NCI-H82 (cell line): ENCODE measurements at regions not wholly inside any gene's neighbourhood (a gene's known extent, or its start where the extent isn't known, plus 50 kb on each side); places are given as distances from the start of the nearest gene placed in this dataset.

Experiments
- DNase-seq: peaks from one replicate; lab custom pipeline; 2025; lab: John Stamatoyannopoulos, UW

- no peak for DNase-seq
Observed at GRCh38 chr7:17129218-17129617, 169.2 kb upstream of the AHR start.

GRCh38 chr7:17130281-17131059 is 168.0 kb upstream of the AHR start:
- DNase-seq: no peak

GRCh38 chr7:17131060-17131345 is 167.4 kb upstream of the AHR start:
- no peak for DNase-seq

DNA sequence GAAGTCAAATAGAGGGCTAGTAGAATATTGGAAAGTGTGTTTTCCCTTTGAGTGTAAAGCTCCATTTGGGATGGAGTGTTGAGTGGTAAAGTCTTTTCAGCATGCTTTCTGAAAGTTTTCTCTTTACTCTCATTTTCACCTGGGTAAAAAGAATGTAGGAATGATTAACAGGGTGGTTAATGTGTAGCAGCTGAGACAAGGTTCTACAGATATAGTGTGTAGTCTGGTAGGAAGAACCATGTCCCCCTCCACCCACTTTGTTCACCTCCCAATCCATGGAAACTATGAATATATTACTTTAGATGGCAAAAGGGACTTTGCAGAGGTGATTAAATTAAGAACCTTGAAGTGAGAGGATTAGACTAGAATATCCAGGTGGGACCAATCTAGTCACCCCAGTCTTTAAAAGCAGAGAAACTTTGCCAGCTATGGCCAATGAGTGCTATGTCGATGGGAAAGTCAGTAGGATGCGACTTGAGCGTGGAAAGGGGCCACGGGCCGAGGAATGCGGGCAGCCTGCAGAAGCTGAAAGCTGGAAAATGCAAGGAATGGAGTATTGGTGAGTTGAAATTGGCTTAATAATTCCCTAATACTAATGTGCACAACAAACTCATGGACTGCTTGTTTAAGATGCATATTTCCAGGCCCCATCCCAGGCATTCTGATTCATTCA is 166.3 kb upstream of the AHR start:
- no peak for DNase-seq

GRCh38 chr7:17132726-17133125 is 165.7 kb upstream of the AHR start:
- no peak for DNase-seq

- DNase-seq: no peak
Observed at GRCh38 chr7:17133977-17134376, 164.5 kb upstream of the AHR start.

DNA sequence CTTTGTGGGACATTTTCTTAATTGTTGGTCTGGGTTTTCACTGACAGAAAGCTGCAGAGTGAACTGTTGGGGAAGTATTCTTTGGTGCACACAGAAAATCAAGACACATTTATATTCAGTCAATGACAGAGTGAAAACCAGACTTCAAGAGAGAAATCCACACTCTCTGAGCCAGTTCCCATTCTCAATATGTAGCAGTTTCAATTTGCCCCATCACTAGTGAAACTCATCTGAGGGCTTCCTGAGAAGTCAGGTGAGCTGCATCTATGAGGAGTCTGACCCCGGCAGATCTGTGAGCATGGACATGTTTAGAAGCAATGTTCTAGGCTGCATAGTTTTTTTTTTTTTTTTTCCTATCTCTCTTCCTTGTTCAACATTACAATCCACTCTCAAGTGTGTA is 163.7 kb upstream of the AHR start:
- no peak for DNase-seq

GRCh38 chr7:17136126-17136525 is 162.3 kb upstream of the AHR start:
- DNase-seq: no peak

DNA sequence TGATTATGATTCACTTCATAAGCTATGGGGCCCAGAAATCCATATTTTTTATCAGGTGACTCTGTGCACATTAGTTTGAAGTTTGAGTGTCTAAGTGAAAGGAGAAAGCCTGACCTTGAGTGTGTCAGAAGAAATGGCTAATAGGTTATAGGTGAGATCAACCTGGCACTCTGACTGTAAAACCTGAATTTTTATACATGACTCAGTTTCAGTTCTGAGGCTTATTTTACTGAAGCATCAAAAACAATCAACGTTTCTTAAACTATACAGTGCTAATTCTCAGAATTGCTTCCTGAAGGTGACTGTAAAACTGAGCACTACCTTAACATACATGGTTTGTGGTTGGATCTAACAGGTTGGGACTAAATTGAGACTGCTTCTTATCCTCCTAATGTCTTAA is 159.4 kb upstream of the AHR start:
- no peak for DNase-seq

GRCh38 chr7:17140406-17140805 is 158.0 kb upstream of the AHR start:
- no peak for DNase-seq

DNA sequence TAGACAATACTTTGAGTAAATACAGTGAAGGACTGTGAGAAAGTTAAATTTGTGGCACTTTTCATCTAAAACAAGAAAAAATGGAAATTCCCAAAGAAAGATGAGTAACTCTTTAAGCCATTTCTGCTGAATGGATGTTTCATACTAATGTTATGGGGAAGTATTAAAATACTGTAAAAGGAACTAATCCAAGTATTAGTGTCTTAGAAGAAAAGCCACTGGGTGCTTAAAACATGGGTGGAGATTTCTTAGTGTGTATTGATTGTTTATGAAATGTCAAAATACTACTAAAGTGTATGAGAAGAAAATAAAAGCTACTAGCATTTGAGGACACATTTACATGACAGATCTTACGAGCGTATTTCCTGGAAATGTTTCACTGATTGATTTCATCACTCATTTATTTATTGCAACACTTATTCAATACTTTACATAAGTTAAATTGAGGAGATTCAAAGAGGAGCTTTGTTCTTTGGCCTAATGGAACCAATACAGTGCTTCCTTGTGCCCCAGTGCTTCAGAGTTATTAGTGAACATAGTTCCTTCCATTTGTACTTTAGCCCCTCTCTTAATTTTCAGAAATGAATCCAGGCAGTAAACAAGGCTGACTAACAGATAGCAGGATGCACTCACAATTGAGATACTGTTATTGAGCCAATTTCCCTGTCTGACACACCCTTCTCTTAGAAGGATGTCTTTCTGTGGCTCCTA is 155.5 kb upstream of the AHR start:
- DNase-seq: no peak

GRCh38 chr7:17144322-17144721 is 154.1 kb upstream of the AHR start:
- no peak for DNase-seq

DNA sequence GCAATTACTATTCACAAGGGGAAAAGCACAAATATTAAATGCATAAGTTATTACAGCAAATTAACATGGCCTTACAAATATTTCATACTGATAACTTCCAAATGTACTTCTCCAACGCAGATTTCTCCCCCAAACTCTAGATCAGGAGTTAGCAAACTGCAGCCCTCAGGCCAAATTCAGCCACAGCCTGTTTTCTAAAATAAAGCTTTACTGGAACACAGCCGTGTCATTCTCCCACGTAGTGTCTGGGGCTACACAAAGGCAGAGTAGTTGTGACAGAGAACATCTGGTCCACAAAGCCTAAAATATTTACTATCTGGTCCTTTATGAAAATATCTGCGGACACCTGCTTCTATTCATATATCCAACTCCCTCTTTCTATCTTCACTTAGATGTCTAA is 151.8 kb upstream of the AHR start:
- no peak for DNase-seq

DNA sequence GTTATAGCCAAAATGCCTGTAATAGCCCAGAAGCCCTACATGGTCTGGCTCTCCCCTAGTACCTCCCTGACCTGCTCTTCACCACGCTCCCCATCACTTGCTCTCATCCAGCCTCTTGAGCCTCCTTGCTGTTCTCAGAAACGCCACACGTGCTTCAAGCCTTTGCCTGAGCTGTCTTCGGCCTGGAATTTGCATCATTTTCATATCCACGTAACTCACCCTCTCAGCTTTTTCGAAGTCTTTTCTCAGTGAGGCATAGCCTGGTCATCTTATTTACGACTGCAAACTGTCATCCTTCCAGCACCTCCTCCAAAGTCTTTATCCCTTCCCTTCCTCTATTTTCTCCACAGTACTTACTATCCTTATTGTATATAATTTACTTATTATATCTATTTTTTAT is 151.0 kb upstream of the AHR start:
- no peak for DNase-seq

- no peak for DNase-seq
Observed at GRCh38 chr7:17150018-17150417, 148.4 kb upstream of the AHR start.

DNA sequence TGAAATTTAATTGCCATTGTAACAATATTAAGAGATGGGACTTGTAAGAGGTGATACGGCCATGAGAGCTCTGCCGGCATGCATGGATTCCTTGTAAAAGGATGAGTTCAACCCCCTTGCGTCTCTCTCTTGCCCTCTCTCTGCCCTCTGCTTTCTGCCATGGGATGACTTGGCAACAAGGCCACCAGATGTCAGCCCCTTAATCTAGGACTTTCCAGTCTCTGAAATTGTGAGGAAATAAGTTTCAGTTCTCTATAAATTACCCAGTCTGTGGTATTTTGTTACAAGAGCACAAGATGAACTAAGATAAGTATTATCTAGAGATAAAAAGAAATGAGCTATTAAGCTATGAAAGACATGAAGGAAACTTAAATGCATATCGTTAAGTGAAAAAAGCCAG is 145.7 kb upstream of the AHR start:
- DNase-seq: no peak

DNA sequence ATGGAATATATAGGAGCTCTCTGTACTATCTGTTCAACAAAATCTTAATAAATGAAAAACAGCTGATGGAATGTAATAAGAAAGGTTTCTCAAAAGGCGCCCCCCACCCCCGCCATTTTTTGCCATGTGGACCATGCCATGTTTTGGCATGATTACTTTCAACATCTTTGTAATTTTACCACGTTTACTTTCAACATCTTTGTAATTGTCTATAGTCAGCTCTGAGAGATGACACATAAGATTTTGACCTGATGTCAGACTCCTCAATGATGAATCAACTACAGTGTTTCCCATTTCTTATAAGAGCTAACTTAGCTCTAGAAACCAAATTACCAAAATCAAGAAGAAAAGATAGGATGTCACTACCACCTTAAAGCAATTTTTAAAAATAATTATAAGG is 144.9 kb upstream of the AHR start:
- DNase-seq: no peak

GRCh38 chr7:17155529-17155928 is 142.9 kb upstream of the AHR start:
- DNase-seq: no peak

DNA sequence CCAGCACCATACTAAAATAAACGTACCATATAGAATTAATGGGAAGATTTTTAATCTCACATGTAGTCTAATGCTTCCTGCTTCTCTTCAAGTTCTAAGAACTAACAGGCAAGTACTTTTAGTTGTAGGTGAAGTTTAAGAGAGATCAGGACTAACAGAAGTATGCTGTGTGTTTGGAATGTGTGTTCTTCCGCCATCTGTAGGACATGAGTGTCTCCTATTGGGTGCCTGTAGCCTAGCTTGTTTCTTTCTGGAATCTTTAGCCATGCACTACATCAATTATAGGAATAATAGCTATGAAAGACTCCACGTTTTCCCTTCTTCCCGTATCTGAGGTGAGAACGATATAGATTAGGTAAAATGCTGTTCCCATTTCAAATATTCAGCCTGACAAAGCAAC is 140.2 kb upstream of the AHR start:
- no peak for DNase-seq

DNA sequence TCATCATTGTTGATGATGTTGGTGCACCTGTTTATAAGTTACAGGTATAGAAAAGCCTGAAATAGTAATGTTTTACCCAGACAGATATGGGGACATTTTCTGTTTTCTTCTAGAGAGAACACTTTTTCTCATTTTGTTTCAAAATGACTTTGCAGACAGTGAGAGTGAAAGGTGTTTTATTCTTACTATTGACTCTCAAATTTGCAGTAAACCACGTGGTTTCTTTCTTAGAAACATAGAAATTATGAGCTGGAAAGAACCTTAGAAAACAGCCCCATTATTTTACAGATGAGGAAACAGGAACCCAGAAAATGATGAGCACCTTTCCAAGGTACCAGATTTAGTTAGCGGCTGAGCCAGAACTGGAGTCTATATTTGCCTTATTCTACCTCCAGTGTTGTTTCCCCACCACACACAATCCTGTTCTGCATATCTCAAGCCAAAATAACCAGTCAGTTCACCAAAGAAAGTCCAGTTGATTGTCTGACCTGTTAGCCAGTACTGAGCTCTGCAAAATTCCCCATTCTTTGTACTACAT is 138.9 kb upstream of the AHR start:
- no peak for DNase-seq

- no peak for DNase-seq
Observed at GRCh38 chr7:17166824-17167379, 131.6 kb upstream of the AHR start.

DNA sequence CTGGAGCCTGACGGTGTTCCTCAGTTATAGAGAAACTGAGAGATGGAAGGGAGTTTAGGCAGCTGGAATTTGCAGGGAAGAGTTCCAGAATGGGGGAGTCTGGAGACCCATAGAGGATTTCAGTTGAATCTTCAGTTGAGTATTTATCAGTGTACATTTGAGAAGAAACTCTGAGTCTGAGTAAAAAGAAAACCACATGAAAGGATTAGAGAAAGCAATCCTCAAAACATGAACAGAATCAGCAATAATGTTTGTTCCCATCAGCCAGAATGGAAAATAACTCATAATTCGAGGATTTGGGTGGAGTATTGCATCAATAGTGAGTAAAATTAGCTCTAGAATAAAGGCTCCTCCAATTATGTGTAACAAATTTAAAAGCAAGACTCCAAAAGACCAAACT is 130.0 kb upstream of the AHR start:
- no peak for DNase-seq

DNA sequence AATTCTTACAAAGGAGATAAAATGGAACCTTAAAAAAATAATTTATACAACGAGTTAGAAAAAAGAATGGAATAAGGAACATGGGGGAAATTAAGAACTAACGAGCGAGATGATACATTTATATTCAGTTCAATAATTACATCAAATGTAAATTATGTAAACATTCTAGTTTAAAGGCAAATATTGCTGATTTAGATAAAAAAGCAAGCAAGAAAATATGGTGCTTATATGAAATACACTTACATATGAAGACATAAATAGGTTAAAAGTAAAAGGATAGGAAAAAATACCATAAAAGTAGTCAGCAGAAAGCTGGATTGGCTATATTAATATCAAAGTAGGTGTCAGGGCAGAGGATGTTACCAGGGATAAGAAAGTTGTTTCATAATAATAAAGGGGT is 127.0 kb upstream of the AHR start:
- no peak for DNase-seq
